GM23338 (cell line): ENCODE measurements at regions not wholly inside any gene's neighbourhood (a gene's known extent, or its start where the extent isn't known, plus 50 kb on each side); places are given as distances from the start of the nearest gene placed in this dataset.

Experiments used
- CREB1 ChIP-seq: fragments of 250-450 bp; sonication (Bioruptor Pico); IDR thresholded peaks from 2 replicates; pipeline ENCODE4 v1.5.0; 2020; ENCODE audit warnings: low read depth, mild to moderate bottlenecking, moderate library complexity
- CTCF ChIP-seq, 2 experiments: fragments of 200-600 bp in 1 of 2; sonication (generic) in 1 of 2; conservative IDR thresholded peaks; 2 replicates each; pipeline versions ENCODE4 v1.5.1 to v1.6.1; 2016 to 2017; ENCODE audit warnings: antibody characterized with exemption in 2 of 2, low read depth in 2 of 2, mild to moderate bottlenecking in 2 of 2, moderate library complexity in 1 of 2
- ETS1 ChIP-seq: IDR thresholded peaks from 2 replicates; pipeline ENCODE4 v1.6.1; 2016; ENCODE audit warnings: antibody characterized with exemption
- EZH2 ChIP-seq: fragments of 200-600 bp; sonication (generic); IDR thresholded peaks from one replicate; pipeline ENCODE4 v1.8.0; 2017; ENCODE audit warnings: antibody characterized with exemption, mild to moderate bottlenecking, low read depth; ENCODE audit not compliant: unreplicated experiment
- EZH2phosphoT487 ChIP-seq: fragments of 200-600 bp; sonication (generic); IDR thresholded peaks from one replicate; pipeline ENCODE4 v1.8.1; 2018; ENCODE audit warnings: antibody characterized with exemption; ENCODE audit not compliant: unreplicated experiment
- JUNB ChIP-seq: IDR thresholded peaks from one replicate; pipeline ENCODE4 v1.6.1; 2016; ENCODE audit warnings: antibody characterized with exemption; ENCODE audit not compliant: unreplicated experiment
- POLR2AphosphoS5 ChIP-seq: IDR thresholded peaks from 2 replicates; pipeline ENCODE4 v1.6.1; 2016; ENCODE audit warnings: antibody characterized with exemption, low read depth
- REST ChIP-seq: IDR thresholded peaks from one replicate; pipeline ENCODE4 v1.6.1; 2018; ENCODE audit warnings: antibody characterized with exemption; ENCODE audit not compliant: unreplicated experiment
- STAT1 ChIP-seq: IDR thresholded peaks from one replicate; pipeline ENCODE4 v1.6.1; 2016; ENCODE audit warnings: antibody characterized with exemption; ENCODE audit not compliant: unreplicated experiment
- ZNF114 ChIP-seq: fragments of 250-450 bp; sonication (Bioruptor Pico); IDR thresholded peaks from 2 replicates; pipeline ENCODE4 v1.5.0; 2020; ENCODE audit warnings: mild to moderate bottlenecking, moderate library complexity
- ZNF462 ChIP-seq: fragments of 250-450 bp; sonication (Bioruptor Pico); IDR thresholded peaks from 2 replicates; pipeline ENCODE4 v1.5.0; 2020; ENCODE audit warnings: mild to moderate bottlenecking, moderate library complexity

GRCh38 chr17:37833237-37833859 lies 88.5 kb upstream of the HNF1B start:
- TF ChIP-seq ZNF462 (CRISPR knock-in tag) (no peak), CTCF (conservative IDR thresholded peaks at IDR 0.05; ENCODE audit: low read depth in 2 of 2) (no peak), REST (no peak), CREB1 (CRISPR knock-in tag) (no peak), EZH2phosphoT487 (no peak), EZH2 (no peak), POLR2AphosphoS5 (no peak), JUNB (no peak), ZNF114 (CRISPR knock-in tag) (no peak), ETS1 (no peak), STAT1 (no peak)
